GM19351 (cell line): ENCODE measurements at regions not wholly inside any gene's neighbourhood (a gene's known extent, or its start where the extent isn't known, plus 50 kb on each side); places are given as distances from the start of the nearest gene placed in this dataset.

Experiments used
- ATAC-seq: cut with Tn5 transposase; IDR thresholded peaks from one replicate; pipeline ENCODE4 v1.9.1; 2021; ENCODE audit warnings: mild to moderate bottlenecking, moderate library complexity; ENCODE audit not compliant: unreplicated experiment

DNA sequence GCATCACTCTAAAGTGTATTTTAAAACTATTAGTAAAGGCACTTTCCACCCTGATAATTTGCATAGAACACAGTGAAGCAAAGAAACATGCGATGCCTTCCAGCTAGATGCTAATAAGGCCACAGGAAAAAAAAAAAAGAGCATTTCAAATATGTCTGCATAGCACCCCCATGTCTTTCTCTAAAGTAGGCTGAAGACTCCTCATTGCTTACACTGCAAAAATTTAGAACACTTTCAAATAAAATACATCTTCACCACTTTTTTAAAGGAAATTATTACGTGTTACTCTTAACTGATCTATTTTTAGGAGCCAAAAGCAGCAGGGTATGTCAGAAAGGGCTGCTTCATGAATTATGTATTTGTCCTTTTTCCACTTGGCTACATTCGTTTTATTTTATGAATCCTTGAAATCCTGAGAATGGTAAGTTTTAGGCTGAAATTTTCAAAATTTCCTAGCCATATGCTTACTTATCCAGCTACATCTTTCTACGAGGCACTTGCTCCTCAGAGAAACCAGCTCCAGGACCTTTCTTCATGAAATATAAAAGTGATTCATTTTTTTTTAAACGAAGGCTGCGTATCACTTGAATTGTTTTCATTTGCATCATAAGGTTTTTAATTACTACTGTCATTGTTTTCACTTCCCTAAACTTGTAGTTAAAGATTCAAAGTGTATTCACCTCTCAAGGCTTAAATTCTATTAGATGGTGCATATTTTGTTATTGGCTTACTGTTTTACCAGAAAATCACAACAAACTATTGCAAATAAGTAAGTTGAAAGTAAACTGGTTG, 513.0 kb downstream of the PTPRC start:
- ATAC-seq = peak; percentile 76

DNA sequence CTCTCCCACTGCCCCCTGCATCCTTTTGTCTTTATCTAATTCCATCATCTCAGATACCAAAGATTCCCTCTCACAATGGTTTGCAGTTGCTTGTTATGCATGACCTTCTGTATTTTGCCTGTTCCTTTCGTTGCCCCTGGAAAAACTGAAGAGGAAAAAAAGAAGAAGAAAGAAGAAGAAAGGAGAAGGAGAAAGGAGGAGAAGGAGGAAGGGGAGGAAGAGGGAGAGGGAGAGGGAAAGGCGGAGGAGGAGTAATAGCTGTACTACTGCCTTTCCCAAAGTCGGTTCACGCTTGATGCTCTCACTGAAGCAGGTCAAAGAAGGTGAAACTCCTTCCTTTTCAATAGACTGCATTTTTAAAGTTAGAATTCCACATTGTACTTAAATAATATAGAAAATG, 513.8 kb downstream of the PTPRC start:
- ATAC-seq = no peak

DNA sequence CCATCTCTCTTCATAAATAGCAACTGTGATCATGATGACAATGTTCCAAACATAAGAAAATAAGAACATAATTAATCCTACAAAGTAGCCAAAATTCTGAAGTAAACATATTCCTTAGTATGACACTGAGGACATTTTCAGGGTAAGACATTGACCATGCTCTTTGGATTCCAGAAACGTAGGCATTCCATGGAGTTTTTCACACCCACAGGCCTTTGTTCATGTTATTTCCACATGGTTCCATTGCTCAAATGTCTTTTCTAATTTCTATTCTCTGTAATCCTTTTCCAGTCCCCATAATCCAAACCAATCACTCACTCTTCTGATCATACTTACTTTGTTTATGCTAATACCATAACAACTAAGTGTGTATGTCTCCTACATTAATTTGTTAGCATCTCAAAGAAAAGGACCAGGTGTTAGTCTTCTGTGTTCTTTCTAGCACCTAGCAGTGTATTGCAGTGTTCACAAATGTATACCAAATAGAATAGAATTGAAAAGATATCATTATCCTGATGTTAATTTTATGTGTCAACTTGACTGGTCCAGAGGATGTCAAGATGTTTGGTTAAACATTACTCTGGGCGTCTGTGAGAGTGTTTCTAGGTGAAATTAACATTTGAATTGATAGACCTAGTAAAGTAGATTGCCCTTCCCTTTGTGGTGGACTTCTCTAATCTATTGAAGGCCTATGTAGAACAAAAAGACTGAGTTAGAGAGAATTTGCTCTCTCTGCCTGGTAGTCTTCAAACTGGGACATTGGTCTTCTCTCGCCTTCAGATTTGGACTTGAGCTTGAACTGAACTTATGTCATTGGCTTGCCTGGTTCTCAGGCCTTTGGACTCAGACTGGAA, 516.6 kb downstream of the PTPRC start:
- no peak for ATAC-seq

DNA sequence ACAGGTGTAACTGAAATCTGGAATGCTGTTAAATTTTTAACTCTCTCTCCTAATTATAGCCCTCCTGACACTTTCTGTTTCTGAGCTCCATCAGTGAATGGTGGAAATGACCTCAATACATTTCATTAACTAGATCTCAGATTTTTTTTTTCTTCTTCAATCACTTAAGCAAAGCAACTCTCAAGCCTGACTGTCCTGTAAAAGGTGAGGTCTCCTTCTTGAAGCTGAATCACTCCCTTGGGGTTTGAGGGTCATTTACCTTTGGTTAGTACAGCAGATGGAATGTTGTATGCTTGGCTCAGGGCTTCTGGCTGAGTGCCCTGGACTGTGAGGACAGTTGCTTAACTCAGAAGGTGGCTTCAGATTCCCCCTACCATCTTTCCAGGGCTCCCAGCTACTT, 518.7 kb downstream of the PTPRC start:
- no peak for ATAC-seq

DNA sequence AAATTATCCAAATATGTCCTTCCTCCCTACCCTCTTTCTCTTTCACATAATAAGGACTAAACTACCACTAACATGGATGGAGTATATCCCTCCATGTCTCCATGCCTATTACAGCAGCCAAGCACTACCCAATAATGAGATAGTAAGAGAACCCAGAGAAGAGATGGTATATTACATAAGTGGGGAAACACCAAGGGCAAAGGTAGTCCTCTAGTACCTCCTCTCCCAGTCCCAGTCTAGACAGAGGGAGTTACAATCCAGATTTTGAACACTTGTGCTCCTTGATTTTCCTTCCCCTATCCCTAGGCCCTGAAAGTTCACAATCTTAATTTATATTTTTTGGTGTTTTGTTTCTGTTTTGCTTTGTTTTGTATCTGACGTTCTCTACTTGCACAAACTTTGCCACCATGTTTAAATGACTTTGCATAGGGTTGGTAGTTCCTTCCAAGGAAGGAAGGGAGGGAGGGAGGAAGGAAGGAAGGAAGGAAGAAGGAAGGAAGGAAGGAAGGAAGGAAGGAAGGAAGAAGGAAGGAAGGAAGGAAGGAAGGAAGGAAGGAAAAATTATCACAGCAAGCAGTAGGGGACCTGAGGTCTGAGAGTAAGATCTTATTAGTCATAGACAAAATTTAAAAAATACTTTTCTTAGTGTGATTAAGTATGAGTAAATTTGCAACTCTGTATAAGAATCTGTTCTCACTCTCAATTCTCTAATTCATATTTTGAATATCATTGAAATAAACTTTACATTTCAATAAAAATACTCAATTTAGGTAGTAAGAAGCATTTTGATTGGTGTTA, 521.9 kb downstream of the PTPRC start:
- no peak for ATAC-seq

DNA sequence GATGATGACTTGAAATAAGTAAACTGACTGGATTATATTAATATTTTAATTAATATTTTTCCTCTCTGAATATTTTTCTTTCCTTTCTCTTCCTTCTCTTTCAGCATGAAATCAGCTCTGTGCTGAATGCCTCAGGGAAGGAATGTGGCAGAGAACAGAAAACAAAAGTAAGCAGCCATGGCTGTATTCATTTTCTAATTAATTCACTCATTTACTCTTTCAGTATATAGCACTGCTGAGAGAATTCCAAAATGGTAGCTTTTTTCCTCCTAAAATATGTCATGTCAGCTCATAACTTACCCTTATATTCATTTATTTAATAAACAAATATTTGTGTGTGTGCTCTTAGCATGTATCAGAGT, 522.5 kb downstream of the PTPRC start:
- no peak for ATAC-seq

DNA sequence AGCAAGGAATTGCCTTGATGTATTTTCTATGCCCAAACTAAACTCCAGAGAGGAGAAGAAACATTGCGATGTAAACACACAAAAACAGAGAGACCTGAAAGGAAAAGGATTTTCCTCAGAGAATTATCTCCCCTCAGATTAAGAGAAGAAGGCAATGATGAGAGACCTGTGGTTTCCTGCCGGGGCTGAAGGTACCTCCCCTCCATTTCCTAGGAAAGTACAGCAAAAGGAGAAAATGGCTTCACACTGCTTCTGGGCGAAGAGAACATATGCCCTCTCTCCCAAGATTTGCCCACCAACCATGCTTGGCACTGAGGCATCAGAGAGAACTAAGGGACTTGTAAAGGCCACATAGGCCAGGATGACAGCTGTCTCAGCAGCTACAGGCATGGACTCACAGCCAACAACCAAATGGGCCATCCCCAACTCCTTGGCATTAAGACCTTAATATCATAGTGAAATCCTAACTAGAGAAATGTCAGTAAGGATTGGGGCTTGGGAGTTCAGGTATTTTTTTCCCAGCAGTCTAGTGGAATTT, 523.0 kb downstream of the PTPRC start:
- no peak for ATAC-seq

DNA sequence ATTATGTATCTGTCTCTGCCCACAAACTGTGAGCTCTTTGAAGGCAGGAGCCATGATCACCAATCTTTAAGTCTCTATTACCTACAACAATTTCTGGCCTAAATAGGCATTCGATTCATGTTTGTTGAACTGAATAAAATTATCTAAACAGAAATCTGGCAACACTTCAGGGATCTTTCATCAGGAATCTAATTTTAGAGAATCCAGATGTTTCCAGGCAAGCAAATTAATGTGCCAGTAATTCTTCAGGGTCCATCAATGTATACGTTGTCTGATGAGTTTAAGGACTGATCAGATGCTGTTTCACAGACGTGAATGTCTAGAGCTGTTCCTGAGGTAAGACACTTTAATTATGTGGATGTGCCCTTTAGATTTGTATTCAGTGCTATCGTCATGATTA, 524.4 kb downstream of the PTPRC start:
- no peak for ATAC-seq

DNA sequence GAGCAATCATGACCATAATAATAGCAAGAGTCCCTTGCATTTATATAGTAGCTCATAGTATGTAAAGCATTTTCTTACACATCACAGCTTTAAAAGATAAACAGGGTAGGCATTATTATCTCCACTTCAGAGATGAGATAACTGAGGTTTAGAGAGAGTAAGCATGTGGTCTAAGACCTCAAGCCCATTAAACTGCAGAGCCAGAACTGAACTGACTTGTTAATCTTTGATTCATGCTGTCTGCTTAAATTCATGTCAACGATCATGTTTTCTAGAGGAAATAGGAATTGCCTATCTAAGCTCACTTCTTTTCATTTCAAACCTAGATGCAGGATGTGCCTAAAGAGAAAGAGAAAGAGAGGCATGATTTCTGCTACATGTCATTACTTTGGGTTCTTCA, 524.8 kb downstream of the PTPRC start:
- ATAC-seq = no peak

DNA sequence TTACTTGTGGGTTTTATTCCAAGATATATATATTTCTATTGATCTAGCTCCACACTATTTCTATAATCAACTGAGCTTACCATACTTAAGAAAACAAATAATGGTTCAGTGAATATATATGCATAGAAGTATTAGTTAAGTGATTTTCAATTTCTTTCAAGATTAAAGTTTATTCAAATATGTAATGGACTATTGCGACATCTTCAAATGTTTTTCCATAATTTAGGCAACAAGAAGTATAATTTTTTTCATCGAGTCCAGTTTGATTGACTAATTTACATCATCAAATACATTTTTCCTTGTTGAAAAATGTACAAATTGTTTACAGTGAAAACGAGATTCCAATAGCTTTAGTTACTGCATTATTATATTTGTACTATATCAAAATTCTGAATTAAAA, 528.6 kb downstream of the PTPRC start:
- no peak for ATAC-seq

DNA sequence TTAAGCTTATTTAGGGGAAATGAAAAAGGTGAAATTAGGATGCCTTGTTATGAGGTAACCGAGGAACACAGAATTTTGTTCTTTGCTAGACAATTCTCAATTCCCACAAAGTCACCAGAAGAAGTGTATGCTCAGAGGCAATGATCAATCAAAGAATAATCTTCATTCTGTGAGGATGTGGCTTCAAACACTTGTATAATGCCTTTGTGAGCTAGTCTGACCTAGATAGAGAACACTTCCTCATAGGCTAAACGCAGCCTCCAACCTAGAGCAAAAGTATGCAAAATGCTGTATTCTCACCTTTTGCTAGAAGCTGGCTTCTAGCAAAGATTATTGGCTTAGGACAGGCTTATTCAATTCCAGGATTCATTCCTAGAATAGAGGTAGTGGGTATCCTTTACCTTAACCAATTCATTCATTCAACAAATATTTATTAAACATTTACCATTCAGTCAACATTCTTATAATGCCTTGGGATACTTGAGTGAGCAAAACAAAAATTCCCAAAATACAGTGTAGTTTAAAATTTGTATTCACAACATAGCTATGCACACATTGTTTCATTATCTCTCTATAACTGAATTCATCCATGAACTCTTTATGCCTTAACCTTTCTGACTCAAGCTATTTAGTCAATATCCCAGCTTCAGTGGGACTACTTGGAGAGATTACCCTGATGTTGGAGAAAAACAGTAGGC, 530.2 kb downstream of the PTPRC start:
- no peak for ATAC-seq

DNA sequence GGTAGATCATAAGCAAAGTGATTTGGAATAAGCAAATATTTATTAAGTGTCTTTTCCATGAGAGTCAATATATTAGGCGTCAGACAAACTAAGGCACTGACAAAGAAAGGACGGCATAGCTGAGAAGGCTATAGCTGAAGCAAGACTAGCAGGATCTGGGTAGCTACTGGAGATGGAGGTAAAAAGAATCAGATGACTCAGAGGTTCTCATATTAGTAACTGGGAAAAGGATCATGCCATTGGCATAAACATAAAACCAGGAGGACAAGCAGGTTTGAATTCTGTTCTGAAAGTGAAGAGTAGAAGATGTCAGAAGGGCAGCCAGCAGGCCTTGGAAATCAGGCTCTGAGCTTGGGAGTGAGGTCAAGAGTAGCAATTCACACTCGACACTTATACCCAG, 531.9 kb downstream of the PTPRC start:
- ATAC-seq = no peak

DNA sequence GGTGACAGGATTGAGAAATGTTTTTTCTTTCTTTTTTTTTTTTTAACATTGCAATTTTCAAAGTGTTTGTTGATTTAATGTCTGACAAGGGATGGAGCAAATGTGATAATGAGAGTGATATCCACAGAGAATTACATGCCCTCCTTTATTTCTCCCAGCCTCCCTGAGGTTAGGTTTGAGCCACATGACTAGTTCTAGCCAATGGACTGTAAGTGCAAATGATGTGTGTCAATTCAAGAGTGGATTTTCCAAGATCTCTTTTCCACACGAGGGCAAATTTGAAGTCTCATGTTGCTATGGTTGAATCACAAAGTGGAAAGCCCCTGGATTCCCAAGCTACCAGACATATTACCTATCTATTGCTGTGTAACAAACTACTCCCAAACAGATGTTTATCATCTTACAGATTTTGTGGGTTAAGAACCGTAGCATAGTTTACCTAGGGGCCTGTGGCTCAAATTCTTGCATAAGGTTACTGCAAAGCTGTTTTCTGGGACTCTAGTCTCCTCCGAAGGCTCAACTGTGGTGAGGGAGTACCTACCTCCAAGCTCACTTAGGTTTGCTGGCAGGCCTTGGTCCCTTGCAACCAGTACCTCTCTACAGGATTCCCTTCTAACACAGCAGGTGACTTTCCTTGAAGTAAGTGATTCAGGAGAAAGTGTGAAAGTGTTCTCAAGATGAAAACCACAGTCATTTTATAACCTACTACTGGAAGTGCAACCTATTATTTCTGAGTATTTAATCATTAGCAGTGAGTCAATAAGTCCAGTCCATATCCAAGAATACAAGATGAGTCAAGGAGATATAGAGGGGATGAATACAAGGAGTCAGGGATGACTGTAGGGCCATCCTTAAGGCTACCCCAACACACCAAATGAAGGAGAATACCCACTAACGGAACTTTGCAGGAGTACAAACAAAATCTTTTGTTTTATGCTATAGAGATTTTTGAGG, 533.6 kb downstream of the PTPRC start:
- ATAC-seq = peak; percentile 2

DNA sequence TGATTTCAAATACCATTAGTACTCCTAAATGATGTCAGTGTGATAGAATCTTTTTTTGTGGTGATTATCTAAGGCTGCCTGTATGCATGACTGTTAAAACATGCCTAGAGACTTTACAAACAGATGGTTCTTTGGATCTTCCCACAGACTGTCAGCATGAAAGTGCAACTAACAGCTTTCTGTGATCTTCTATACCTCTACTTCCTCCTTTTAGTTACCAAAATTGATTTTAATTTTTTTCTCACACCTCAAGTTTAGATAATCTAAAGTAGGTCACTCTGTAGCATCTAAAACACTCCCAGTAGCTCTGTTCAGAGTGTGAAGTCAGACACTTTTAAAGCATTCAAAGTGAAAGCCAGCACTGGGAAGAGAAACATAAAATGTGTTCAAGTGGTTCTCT, 534.5 kb downstream of the PTPRC start:
- peak; percentile 93 for ATAC-seq

DNA sequence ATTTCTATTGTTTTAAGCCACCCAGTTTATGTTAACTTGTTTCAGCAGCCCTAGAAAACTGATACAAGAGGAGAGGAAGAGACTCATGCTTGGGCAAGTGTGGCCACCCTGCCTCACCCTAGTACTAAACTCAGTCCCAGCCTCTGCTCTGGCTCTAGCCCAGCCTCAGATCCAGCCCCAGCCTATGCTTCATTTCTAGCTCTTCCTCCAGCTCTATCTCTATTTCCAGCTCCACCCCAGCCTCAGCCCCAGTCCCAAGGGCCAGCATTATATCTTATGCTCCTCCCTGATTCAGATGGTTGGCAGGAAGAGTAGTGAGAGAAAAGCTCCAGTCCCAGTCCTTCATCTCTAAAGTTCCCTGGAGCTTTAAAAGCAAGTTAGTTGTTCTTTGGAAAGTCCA, 535.5 kb downstream of the PTPRC start:
- ATAC-seq = no peak

DNA sequence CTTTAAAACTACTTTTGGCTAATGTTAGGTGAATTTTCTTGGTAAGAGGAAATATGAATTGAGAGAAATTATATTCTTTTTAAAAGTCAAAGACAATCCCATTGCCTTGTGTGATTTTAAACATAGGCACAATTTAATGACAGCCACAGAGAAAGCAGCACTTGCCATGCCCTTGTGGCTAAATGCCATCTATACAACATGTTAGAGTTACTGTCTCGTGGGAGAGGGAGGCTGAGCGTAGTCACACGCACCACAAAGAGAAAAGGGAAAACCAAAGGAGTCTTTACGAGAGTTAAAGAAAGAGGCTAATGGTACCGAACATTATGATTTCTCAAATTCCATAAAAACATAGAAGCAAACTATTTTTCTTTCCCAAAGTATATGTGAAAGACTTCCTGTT, 537.9 kb downstream of the PTPRC start:
- no peak for ATAC-seq

DNA sequence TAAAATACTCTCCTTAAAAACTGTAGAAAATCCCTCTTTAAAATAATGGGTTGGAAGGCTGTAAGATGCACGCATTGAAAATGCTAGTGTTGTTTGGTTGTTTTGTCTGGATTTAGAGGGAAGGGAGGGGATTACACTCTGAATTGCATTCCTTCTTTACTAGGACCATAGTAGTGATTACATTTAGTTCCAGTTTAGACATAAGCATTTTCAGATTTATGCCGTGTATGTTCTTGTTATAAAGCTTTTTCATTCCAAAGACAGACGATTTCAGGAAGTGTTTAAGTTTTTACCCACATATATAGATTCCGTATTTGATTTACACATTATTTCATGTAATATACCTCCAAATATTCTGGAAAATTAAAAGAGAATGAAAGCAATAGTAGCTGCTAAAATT, 538.4 kb downstream of the PTPRC start:
- no peak for ATAC-seq

DNA sequence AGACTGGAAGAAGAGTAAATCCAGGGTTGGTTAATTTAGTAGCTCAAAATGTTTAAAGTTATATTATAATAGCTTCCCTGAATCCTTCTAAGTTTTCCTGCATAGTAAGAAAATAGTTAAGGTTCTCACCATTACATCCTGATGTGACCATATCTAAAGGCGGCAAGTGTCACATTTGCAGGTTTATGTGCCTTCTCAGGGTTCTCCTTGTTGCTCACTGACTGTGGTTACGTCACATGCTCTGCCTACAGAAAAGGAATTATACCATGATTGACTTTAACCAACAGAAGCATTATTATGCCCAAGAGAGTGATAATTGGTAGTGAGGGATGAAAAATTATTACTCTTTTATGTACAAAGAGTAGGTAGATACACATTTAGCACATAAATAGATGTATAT, 539.8 kb downstream of the PTPRC start:
- no peak for ATAC-seq

DNA sequence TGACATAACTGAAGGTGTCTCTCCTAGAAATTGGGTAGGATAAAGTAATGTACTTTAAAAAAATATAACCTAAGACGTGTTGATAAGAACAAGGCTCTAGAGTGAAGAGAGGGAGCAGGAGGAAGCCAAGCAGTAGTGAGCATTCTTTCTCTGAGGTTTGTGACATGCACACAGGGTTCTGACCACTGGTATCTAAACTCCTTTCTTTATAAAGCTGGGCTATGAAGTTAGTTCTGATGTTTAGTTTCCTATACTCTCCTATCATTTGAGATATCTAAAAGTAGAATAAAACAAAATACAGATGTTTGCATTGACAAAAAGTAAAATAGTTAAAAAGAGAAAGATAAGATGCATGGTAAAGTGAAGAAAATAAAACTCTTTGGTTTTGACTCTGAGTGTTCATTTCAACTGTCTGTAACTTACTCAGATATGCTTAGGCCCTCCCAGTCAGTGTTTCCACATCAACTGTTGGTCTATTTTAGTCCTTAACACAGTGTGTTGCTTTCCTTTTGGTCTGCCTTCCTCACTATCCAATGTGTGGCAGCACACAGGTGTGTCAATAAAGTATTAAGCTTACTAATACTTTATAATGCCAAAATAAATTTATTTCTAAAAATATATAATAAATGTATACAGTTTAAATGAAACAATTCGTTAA, 543.5 kb downstream of the PTPRC start:
- peak; percentile 92 for ATAC-seq
